Breast epithelium (tissue), 4 donors: ENCODE measurements at regions not wholly inside any gene's neighbourhood (a gene's known extent, or its start where the extent isn't known, plus 50 kb on each side); places are given as distances from the start of the nearest gene placed in this dataset.

Experiments used
- DNase-seq, 2 donors: peaks; one replicate each; pipeline ENCODE4 v3.0.0-alpha.2; 2019; ENCODE audit warnings: low spot score in 2 of 2
- H3K27ac ChIP-seq, 2 donors: fragments of 200-600 bp; sonication (generic) in 1 of 2; one replicate each; pipeline ENCODE4 v1.5.1; 2016 to 2019; ENCODE audit warnings: mild to moderate bottlenecking in 1 of 2
- H3K27me3 ChIP-seq, 2 donors: fragments of 200-600 bp; sonication (generic) in 1 of 2; one replicate each; pipeline versions ENCODE4 v1.5.1 to v1.6.0; 2017 to 2019; ENCODE audit warnings: control low read depth in 1 of 2, mild to moderate bottlenecking in 1 of 2
- H3K36me3 ChIP-seq: fragments of 200-600 bp; one replicate; pipeline ENCODE4 v1.5.1; 2019
- H3K4me1 ChIP-seq, 2 donors: fragments of 200-600 bp; sonication (generic); one replicate each; pipeline ENCODE4 v1.5.1; 2016 to 2019; ENCODE audit warnings: control low read depth in 1 of 2
- H3K4me3 ChIP-seq, 3 donors: fragments of 200-600 bp; sonication (generic); 1 replicate in 2 of 3; 2 replicates in 1 of 3; pipeline ENCODE4 v1.5.1; 2016 to 2019; ENCODE audit warnings: mild to moderate bottlenecking in 3 of 3, moderate library complexity in 2 of 3
- H3K9me3 ChIP-seq, 2 donors: fragments of 200-600 bp; sonication (generic) in 1 of 2; one replicate each; pipeline ENCODE4 v1.5.1; 2016 to 2019; ENCODE audit warnings: control low read depth in 1 of 2
- POLR2A ChIP-seq: fragments of 450-650 bp; IDR thresholded peaks from one replicate; pipeline ENCODE4 v1.6.1; 2016; ENCODE audit warnings: antibody characterized with exemption, mild to moderate bottlenecking, moderate library complexity
- POLR2AphosphoS5 ChIP-seq, 3 donors: sonication (generic); formaldehyde crosslinking; IDR thresholded peaks; one replicate each; pipeline ENCODE4 v1.6.1; 2017; ENCODE audit warnings: antibody characterized with exemption in 3 of 3
- intact Hi-C: fragments of 100-400 bp; cut with DNase I; formaldehyde crosslinking; loops from one replicate; pipeline ENCODE4 v1.15.1; 2023; ENCODE audit warnings: low total_unique reads
- TF ChIP-seq, protein P1 (sequence below), 3 donors: fragments of 450-650 bp; IDR thresholded peaks; one replicate each; pipeline ENCODE4 v1.5.1; 2016 to 2017; ENCODE audit warnings: antibody characterized with exemption in 3 of 3, mild to moderate bottlenecking in 3 of 3, moderate library complexity in 3 of 3

DNA sequence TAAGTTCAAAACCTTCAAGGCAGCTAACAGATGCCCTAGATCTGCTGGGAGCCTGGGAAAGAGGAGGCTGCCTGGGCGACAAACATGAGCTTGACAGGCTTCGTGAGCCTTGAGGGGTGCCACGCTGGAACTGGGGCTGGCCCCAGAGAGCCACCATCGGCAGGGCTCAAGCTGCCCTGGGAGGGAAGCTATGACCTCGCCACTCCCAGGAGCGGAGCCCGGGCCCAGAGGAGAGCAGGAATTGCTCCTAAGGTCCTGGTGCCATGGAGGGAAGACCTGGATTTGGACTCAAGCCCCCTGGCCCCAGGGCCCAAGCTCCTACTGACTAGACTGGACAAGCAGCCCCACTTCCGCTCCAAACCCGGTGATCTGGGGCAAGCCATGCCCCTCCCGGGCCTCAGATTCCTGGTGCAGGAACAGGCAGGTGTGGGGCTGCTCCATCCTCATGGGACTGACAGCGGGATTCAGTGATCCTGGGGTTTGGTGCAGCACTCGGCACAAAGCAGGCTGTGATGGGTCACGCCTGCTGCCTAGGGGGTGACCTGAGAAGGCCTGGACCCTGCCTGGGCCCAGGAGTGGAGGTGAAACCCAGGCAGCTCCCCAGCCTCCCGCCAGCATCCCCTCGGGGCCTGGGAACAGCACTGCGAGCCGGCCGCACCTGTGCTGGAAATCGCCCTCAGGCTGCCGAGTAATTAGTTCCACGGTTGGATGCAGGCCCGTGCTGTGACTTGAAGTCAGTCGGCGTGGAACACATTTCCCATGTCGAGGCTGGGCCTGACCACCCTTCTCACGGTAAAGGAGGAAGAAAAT, 246.9 kb downstream of the NDUFA10 start:
- no peak for DNase-seq
- H3K9me3 ChIP-seq = peaks cover 0 to 9% of the 10 kb centered on the region in 2 donors

GRCh38 chr2:239777219-239777618, 247.9 kb downstream of the NDUFA10 start:
- H3K27ac ChIP-seq = no peak overlapping the region
- TF ChIP-seq, protein P1, sequence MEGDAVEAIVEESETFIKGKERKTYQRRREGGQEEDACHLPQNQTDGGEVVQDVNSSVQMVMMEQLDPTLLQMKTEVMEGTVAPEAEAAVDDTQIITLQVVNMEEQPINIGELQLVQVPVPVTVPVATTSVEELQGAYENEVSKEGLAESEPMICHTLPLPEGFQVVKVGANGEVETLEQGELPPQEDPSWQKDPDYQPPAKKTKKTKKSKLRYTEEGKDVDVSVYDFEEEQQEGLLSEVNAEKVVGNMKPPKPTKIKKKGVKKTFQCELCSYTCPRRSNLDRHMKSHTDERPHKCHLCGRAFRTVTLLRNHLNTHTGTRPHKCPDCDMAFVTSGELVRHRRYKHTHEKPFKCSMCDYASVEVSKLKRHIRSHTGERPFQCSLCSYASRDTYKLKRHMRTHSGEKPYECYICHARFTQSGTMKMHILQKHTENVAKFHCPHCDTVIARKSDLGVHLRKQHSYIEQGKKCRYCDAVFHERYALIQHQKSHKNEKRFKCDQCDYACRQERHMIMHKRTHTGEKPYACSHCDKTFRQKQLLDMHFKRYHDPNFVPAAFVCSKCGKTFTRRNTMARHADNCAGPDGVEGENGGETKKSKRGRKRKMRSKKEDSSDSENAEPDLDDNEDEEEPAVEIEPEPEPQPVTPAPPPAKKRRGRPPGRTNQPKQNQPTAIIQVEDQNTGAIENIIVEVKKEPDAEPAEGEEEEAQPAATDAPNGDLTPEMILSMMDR (IDR thresholded peaks at IDR 0.05) = no peak
- TF ChIP-seq POLR2AphosphoS5 (IDR thresholded peaks at IDR 0.05) (no peak), POLR2A (no peak)
- H3K27me3 ChIP-seq = peaks cover 0 to 27% of the 10 kb centered on the region in 2 donors
- H3K4me1 ChIP-seq = no peaks in the 10 kb centered on the region
- no peak for DNase-seq
- H3K4me3 ChIP-seq = no peak overlapping the region
- peaks cover 2 to 12% of the 10 kb centered on the region in 2 donors for H3K9me3 ChIP-seq
- H3K36me3 ChIP-seq = no peaks in the 10 kb centered on the region
- intact Hi-C loops = no loop called here

More for the DNA sequence above, 246.9 kb downstream of the NDUFA10 start:
- no peak overlapping the region for H3K4me3 ChIP-seq
- H3K27me3 ChIP-seq = peaks cover 0 to 19% of the 10 kb centered on the region in 2 donors
- no peak overlapping the region for H3K27ac ChIP-seq
- no peaks in the 10 kb centered on the region for H3K36me3 ChIP-seq
- intact Hi-C loops = no loop called here
- TF ChIP-seq POLR2A = no peak
- no peak for TF ChIP-seq POLR2AphosphoS5 (IDR thresholded peaks at IDR 0.05)
- TF ChIP-seq, protein P1 (IDR thresholded peaks at IDR 0.05) = no peak
- H3K4me1 ChIP-seq = no peaks in the 10 kb centered on the region

DNA sequence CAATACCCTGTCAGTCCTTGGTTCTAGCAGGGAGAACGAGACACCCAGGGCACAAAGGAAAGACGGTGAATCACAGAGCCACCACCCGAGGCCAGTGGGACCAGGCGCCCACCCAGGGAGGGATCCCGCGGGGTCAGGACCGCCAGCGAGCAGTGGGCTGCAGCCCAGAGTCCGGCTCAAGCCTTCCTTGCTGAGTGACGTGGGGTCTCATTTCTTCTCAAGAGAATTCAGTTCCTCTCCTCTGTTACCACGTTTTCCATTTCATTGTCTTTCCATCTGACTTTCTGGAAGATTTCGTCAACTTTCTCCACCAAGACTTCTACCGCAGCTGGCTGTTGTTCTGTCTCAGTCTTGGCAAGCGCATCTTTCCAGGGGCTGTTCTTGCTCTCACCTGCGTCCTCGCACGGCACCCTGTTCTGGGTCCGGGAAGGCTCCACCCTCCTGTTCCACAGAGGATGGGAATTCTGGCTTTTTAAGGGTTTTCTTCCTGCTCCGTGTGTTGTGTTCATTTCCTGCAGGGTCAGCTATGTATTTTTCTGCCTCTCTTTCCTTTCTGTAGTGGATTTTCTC, 248.6 kb downstream of the NDUFA10 start:
- Histone ChIP-seq H3K27ac (no peak overlapping the region), H3K9me3 (peaks cover 6 to 19% of the 10 kb centered on the region in 2 donors), H3K36me3 (no peaks in the 10 kb centered on the region), H3K4me1 (no peaks in the 10 kb centered on the region), H3K4me3 (no peak overlapping the region), H3K27me3 (peaks cover 0 to 27% of the 10 kb centered on the region in 2 donors)
- DNase-seq = no peak
- intact Hi-C loops = no loop called here
- TF ChIP-seq POLR2A (no peak), POLR2AphosphoS5 (IDR thresholded peaks at IDR 0.05) (no peak)
- TF ChIP-seq, protein P1 (IDR thresholded peaks at IDR 0.05) = no peak

DNA sequence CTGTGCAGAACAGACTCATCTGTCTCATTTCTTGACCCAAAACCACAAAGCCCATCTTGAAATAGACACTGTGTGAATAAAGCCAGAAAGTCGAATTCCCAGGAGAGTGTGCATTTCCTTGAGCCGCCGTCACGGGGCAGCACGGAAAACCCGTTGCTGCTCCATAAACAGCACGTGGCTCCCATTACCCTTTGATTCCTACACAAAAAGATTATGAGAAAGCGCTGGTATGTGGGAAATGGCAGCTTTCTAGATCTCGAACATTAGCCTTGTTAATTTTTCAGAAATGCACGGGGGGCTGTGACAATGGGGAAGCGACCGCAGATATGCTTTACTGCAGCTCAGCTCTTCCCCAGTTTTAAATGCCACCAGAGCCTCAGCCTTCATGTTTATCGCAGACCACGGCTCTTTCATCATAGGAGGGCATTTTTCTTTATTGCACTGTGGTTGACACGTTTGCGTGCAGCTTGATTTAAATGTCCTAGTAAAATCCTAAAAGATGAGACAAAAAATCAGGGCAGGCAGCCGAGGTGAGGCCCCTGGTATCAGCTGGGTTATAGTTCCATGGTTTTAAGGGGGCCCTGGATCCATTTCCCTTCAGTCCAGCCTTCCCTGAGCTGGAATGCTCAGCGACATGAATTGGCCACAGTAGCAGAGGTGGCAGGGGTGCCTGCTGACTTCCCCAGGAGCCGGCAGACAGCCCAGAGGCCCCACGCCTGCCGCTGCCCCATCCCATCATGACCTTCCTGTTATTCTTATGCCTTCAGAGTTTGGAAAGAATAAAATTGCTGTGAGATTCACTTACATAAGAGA, 249.3 kb downstream of the NDUFA10 start:
- Histone ChIP-seq H3K9me3 (peaks cover 12 to 22% of the 10 kb centered on the region in 2 donors), H3K27me3 (peaks cover 0 to 27% of the 10 kb centered on the region in 2 donors), H3K27ac (no peak overlapping the region), H3K4me1 (no peaks in the 10 kb centered on the region), H3K36me3 (no peaks in the 10 kb centered on the region), H3K4me3 (no peak overlapping the region)
- TF ChIP-seq POLR2AphosphoS5 (IDR thresholded peaks at IDR 0.05) = no peak
- TF ChIP-seq POLR2A = no peak
- TF ChIP-seq, protein P1 (IDR thresholded peaks at IDR 0.05) = no peak
- DNase-seq = no peak
- intact Hi-C loops = no loop called here
